HG03378 (cell line): ENCODE measurements at regions not wholly inside any gene's neighbourhood (a gene's known extent, or its start where the extent isn't known, plus 50 kb on each side); places are given as distances from the start of the nearest gene placed in this dataset.
A peak's percentile ranks its signal among the peaks of the same experiment; 100 is the strongest.

Experiments
- ATAC-seq: cut with Tn5 transposase; IDR thresholded peaks from one replicate; pipeline ENCODE4 v1.9.1; 2021; ENCODE audit warnings: mild to moderate bottlenecking, moderate library complexity; ENCODE audit not compliant: unreplicated experiment

GRCh38 chr7:145928937-145929336, 187.7 kb upstream of the CNTNAP2 start:
- ATAC-seq: no peak

- ATAC-seq: no peak
Observed at GRCh38 chr7:145919712-145920111, 196.9 kb upstream of the CNTNAP2 start.

- no peak for ATAC-seq
Observed at GRCh38 chr7:145916776-145917175, 199.8 kb upstream of the CNTNAP2 start.

- ATAC-seq: no peak
Observed at GRCh38 chr7:145915679-145916078, 200.9 kb upstream of the CNTNAP2 start.

- ATAC-seq: peak; percentile 97
Observed at GRCh38 chr7:145909991-145910513, 206.5 kb upstream of the CNTNAP2 start.

- ATAC-seq: no peak
Observed at GRCh38 chr7:145903658-145904057, 212.9 kb upstream of the CNTNAP2 start.

- no peak for ATAC-seq
Observed at GRCh38 chr7:145902123-145902522, 214.5 kb upstream of the CNTNAP2 start.

- ATAC-seq: no peak
Observed at GRCh38 chr7:145899938-145900337, 216.7 kb upstream of the CNTNAP2 start.

GRCh38 chr7:145893925-145894535, 222.6 kb upstream of the CNTNAP2 start:
- no peak for ATAC-seq

GRCh38 chr7:145884716-145885514, 231.7 kb upstream of the CNTNAP2 start:
- no peak for ATAC-seq

- no peak for ATAC-seq
Observed at GRCh38 chr7:145876376-145876775, 240.2 kb upstream of the CNTNAP2 start.

GRCh38 chr7:145875267-145875666, 241.3 kb upstream of the CNTNAP2 start:
- no peak for ATAC-seq

- no peak for ATAC-seq
Observed at GRCh38 chr7:145868935-145869334, 247.7 kb upstream of the CNTNAP2 start.

GRCh38 chr7:145862212-145862611, 254.4 kb upstream of the CNTNAP2 start:
- no peak for ATAC-seq

- ATAC-seq: no peak
Observed at GRCh38 chr7:145860809-145861208, 255.8 kb upstream of the CNTNAP2 start.

- no peak for ATAC-seq
Observed at GRCh38 chr7:145850636-145851035, 266.0 kb upstream of the CNTNAP2 start.

- ATAC-seq: no peak
Observed at GRCh38 chr7:145848691-145849090, 267.9 kb upstream of the CNTNAP2 start.

- no peak for ATAC-seq
Observed at GRCh38 chr7:145845345-145845744, 271.3 kb upstream of the CNTNAP2 start.

- no peak for ATAC-seq
Observed at GRCh38 chr7:145839814-145840213, 276.8 kb upstream of the CNTNAP2 start.

- no peak for ATAC-seq
Observed at GRCh38 chr7:145831616-145832206, 284.9 kb upstream of the CNTNAP2 start.

- ATAC-seq: no peak
Observed at GRCh38 chr7:145817687-145818086, 298.9 kb upstream of the CNTNAP2 start.

- ATAC-seq: no peak
Observed at GRCh38 chr7:145812218-145812617, 304.4 kb upstream of the CNTNAP2 start.
